ENCODE measurements at regions not wholly inside any gene's neighbourhood (a gene's known extent, or its start where the extent isn't known, plus 50 kb on each side); places are given as distances from the start of the nearest gene placed in this dataset.

DNA sequence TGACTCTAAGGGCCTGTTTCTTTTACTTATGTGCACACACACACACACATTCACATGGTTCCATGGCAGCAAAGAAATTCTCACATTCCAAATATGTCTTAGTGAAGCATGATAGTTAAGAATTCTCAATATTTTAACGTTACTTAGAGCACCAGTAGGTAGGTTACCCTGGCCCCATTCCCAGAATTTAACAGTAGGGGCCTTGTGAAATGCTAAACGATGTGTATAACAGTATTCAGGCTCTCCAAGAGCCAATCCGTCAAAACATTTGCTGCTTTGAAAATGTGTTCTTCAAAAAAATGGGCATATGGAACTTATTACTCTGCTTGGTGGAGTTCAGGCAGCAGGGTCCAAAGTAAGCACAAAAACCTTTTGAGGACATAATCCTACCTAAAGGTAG, 93.7 kb upstream of the DAB2 start:
- DNase-seq (ENCODE audit: low read depth in 3 of 3): no peak

DNA sequence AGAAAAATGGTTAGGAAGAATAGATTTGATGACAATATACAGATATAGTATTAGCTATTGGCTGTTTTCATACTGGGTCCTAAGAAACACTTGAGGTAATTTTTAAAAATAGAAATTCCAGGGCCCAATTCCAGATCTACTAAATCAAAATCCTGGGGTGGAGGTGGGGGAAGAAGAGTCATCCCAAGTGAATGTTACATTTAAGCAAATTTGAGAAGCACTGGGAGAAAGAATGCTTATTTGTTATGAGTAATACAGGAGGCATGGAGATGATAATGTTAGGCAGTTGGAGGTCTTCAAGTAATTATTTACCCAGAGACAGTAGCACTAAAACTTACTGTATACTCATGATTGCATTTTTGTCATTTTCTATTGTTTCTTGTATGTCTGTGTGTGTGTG, 93.0 kb upstream of the DAB2 start:
- DNase-seq (ENCODE audit: low read depth in 3 of 3): no peak

DNA sequence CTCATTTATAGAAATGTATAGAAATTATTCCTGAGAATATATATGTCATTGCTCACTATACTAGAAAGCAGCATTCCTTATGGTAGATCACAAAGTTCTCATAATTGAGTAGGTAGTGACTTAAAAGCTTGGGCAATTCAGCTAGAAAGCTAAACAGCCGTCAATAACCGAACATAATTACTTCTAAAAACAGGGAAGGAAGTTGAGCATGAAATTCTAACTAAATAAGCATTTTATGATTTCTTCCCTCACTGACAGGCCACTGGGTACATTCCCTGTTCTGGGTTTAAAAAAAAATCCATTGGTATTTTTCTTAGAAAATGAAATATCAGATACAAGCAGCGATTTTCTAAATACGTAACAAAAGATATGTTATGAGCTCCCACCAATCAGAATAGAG, 91.1 kb upstream of the DAB2 start:
- no peak for DNase-seq (ENCODE audit: low read depth in 3 of 3)

DNA sequence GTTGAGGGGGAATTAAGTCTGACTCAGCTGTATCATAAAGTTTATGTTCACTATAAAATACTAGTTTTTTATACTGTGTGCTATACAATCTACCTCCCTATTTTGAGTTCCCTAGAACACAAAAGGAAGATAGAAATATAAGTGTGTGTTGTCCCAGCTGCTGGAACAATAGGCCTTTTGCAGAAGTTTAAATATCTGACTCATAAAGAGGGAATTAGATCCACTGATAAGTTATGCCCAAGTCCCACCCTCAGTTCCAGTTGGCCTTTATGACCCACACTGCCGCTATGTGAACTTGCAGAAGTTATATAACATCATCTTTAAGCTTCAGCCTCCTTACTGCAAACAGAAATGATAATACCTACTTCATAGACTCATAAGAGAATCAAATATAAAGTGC, 88.5 kb upstream of the DAB2 start:
- no peak for DNase-seq (ENCODE audit: low read depth in 3 of 3)

DNA sequence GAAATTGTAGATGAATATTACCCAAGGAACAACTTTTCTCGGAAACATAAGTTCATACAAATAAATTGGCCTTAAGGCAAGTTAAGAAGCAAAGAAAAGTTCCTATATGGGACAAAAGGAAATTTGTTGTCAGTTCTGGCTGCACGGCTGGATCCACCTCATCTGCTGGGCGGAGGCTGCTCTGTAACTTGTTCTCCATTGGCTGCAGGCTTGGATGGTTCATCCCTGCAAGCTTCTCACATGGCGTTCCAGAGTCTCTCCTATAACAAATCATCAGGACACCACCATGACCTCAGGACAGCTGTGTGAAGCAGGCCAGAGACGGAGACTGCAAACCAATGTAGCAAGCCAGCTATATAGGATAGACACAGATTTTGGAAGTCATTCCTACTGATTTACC, 81.4 kb upstream of the DAB2 start:
- no peak for DNase-seq (ENCODE audit: low read depth in 3 of 3)

DNA sequence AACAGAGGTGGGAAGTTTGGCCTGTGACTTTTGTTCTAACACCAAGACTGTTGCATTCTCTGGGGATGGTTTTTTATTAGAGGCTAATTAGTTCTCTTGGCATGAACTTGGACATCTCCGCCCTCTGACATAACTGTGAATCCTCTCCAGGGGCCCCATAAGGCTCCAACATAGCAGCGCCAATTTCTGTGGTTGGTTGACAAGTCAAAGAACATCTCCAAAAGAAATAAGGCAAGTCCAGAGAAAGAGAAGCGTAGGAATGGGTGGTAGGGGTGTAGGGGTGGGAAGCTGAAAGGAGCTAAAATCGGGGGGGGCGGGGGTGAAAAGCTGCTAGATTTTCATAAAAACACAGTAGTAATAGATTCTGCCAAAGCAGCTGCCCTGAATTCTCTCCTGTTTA, 81.0 kb upstream of the DAB2 start:
- no peak for DNase-seq (ENCODE audit: low read depth in 3 of 3)

DNA sequence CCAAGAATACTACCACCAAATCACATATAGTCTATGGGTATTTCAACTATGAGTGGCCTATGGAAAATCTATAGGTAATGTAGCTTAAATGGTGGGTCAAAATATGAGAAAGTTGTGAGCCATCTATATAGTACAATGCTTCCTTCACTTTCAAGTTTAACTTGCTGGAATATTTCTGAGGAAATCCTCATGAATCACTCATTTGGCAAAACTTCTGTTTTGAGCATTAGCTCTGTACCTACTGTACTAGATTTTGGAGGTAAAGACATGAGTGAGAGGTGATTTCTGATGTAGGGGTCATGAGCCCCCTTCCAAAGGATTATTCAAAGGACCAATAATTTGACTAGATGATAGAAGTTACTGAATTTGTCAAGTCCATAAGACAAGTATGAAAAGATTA, 80.6 kb upstream of the DAB2 start:
- DNase-seq (ENCODE audit: low read depth in 3 of 3): no peak

DNA sequence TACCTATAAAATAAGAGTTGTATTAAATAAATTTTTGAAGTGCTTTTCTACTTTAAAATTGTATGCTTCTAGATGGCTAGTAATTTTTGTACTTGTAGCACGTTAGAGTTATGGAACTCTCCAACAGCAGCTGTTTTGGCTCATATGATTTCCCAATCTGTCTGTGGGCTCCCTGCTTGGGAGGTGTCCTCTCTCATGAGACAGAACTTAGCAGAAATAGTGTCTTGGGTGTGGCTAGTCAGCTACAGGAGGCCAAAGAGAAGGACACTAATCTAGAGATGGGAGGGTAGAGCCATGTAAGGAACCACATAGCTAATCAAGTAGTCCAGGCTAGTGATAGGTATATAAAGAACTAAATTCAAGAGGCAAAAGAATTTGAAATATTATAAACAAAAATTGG, 78.4 kb upstream of the DAB2 start:
- no peak for DNase-seq (ENCODE audit: low read depth in 3 of 3)

DNA sequence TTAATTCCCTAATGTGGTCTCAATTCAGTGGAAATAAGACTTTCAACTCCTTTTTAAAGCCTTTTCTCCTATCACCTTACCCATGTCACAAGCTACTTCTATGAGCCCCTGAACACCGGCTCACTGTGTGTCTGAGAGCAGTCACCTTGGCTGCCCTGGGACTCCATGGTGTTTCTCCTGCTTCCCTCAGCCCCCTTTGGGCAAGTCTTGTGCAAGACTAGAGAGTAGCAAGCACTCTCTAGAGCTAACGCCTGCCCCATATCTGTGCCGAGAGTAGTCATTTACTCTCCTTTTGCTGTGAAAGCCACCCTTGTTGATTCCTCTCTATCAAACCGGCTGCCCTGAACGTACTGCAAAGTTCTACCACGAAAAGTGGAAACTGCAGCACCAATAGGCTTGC, 77.9 kb upstream of the DAB2 start:
- no peak for DNase-seq (ENCODE audit: low read depth in 3 of 3)

DNA sequence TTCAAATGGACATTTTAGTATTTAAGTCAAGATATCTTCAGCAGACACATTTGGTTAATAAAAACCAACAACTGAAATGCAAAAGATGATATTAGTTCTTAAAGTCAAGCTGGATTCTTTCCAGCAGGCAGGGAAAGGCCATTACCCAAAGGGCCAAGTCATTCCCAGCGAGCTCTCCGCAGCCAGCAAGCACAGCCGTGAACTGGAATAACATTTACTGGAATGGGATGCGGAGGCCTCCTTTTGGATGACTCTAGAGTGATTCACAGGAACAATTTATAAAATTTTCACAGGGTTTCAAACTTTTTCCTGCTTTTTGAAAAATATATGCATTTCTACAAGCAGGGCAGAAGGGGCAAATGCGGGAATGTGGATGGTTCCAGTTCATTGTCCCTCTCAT, 76.6 kb upstream of the DAB2 start:
- no peak for DNase-seq (ENCODE audit: low read depth in 3 of 3)

DNA sequence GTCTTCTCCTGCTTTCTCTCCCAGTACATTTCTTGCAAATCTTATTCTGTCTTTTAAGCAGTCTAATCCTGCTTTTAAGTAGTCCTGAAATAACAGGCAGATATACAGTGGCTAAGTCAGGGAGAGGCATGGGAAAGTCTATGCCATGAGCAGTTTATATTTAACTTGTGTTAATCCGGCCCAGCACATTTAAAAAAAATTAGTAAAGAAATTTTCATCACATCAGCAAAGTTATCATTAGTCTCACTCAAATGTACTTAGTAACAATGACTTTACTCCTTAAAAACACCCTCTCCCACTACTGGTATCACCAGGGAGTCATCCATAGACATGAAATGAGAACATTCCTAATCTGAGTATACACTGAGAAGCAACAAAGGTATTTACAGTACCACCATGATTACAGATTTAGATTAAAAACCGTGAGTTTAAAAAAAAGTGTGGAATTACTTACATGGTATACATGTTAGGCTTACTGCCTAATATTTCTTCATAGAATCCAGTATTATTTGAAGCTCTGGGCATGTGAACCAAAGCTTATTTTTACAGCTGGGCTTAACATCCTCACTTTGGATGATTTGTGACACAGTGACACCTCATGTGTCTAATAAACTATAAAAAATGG, 75.9 kb upstream of the DAB2 start:
- no peak for DNase-seq (ENCODE audit: low read depth in 3 of 3)

DNA sequence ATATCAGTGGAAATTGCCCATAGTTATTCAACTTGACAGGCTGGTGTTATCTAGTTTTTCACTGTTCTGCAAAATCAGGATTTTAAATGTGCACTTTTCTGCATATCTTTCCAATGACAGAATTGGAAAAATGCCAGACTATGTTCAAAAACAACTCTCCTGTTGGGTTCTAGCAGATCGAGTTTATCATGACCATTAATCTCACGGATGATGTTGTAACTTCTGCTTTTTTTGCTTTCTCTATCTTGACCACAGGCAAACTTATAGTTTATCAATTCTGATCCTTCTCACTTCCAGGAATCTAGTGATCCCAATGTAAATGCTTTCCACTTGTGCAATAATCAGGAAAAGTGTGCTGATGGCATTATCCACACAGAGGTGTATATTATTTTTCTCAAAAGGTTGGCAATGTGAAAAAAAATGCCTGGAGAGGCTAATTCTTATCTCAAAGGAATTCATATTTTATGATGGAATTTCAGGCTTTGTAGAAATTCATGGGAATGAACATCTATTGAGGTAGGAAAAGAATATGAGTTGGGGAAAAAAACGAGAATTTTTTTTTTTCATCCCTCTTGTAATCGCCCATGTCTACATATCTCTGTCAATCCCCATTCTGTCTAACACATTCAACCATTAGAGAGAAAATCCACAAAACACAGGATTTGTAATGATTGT, 73.6 kb upstream of the DAB2 start:
- no peak for DNase-seq (ENCODE audit: low read depth in 3 of 3)

DNA sequence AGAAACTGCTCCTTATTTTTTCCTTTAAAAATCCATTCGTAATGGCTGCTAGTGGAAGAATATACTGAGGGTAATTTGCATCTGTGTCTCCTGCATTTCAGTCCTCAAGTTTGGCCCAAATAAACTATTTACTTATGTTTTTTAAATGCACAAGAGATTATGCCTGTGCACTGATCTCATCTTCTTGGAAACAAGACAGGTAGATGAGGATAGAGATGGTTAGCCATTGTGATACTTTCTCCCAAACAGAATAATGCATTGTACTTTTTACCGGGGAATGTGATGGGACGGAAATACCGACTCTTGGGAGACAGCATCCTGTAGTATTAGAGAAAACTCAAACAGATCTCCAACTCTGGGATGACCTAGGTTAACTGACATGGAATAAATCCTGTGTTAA, 72.5 kb upstream of the DAB2 start:
- DNase-seq (ENCODE audit: low read depth in 3 of 3): no peak

DNA sequence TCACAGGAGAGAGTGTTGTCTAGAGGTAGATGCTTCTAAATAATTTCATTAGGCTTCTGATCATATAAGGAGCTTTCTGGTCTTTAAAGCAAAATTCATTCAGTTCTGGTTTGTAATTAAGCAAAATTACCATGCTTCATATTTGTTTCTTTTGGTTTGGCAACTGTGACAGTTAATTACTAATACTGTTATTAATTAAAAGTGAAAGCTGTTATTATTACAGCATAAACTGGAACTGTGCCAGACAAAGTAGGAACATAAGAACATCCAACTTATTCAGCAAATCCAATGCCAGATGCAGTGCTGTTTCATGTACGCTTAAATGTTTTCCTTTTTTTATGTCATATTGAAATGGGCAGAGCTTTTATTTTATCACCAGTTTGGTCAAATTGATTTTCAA, 70.4 kb upstream of the DAB2 start:
- DNase-seq (ENCODE audit: low read depth in 3 of 3): no peak

DNA sequence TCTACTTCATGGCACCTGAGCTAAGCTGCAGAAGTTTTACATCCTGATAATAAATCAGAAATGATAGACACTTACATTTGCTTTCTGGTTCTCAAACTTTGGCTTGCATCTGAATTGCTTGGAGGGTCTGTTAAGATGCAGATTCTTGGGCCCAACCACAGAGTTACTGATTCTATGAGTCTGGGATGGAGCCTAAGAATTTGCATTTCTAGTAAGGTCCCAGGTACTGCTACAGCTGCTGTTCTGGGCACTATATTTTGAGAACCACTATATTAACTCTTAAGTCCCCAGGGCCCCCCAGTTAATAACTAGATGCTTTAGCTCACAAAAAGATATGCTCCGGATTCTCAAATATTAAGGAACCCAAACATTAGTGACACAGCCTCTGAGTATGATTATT, 69.8 kb upstream of the DAB2 start:
- no peak for DNase-seq (ENCODE audit: low read depth in 3 of 3)

DNA sequence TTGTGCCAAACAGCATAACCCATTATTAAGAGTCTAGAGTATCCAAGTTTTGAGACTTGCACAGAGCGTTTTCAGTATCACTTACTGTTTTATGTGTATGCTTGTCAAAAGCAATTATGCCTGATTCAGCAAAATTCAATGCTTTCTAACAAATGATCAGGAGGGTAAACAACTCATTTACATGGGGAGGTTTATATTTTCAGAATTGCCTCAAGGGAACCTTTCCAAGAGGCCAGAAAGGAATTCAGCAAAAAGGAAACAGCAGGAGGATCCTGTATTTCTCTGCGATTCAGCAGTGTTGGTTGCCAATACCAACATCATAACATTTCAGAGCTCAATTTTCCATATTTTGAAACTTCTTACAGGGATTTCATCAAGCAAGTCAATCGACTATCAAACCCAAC, 69.3 kb upstream of the DAB2 start:
- no peak for DNase-seq (ENCODE audit: low read depth in 3 of 3)

DNA sequence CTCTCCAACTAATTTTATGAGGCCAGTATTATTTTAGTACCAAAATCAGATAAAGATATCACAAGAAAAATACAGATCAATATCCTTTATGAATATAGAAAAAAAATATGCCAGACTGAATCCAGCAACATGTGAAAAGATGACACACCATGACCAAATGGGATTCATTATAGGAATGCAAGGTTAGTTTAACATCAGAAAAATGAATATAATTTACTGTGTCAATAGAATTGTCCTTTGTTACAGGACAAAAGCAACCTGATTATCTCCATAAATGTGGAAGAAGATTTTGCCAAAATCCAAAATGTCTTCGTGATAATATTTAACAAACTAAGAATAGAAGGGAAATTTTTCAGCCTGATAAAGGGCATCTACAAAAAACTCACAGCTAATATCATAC, 66.4 kb upstream of the DAB2 start:
- no peak for DNase-seq (ENCODE audit: low read depth in 3 of 3)

DNA sequence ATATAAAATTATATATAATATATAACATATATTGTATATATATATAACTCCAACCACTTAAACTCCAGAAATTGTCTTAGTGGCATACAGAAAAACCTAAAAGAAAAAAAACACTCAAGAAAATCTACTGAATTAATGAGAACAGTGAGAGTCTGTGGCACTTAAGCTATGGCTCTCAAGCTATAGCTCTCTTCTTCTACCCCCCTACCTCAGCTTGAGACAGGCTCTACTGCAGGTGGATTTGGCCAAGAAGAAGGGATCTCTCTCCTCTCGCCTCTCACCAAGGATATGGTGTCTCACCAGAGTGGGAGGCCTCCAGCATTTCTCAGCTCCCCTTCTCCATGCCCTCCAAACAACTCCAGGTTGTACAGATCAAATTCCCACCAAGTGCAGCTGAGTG, 64.5 kb upstream of the DAB2 start:
- DNase-seq (ENCODE audit: low read depth in 3 of 3): no peak

DNA sequence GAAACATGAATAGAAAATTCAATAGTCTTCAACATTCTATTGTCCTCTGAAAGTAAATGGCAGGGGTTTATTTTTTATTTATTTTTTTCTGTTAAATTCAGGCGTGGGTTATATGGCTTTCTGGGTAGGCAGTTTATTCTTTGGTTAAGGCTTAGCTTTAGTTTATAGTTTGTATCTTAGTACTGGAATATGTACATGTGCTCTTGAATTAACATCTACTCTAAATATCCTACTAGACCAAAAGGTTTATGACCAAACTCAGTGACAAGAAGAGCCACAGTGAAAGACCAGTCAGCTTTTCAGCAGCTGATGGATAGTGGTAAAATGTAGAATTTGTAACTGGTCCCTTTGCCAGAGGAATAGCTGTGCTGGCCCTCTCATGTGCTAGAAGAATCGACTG, 62.0 kb upstream of the DAB2 start:
- DNase-seq (ENCODE audit: low read depth in 3 of 3): no peak

DNA sequence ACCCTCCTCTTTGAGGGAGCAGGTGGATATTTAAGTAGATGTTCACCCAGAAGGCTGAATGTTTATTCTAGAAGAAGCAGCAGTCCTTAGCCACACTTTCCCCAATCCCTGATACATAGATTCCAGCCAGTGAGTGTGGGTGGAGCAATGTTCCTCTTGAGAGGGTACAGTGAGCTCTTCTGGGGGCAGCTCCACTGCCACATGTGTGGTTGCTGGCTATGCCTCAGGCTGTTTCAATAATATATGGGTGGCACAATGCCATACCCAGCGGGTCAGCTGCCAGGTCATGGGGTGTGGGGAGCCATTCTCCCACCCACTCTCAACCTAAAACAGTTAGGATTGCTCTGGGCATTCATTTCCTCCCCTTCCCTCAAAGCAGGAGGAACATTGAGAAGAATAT, 61.6 kb upstream of the DAB2 start:
- no peak for DNase-seq (ENCODE audit: low read depth in 3 of 3)

DNA sequence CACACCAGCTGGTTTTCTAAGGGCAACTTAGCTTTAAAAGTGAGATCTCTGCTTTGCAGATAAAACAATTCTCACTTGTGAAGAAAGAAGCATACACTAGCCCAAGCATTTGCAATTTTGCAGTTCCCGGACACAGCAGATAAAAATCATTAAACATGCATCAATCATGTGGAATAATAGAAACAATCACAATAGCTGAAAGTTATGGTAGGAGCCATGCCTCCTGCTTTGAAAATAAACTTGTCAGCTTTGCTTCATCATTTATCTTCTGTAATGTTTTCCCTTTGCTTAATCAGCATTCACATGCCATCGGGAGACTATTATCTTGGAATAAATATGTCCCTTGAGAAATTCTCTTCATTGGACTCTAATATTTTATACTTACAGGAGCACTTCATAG, 60.3 kb upstream of the DAB2 start:
- DNase-seq (ENCODE audit: low read depth in 3 of 3): no peak

DNA sequence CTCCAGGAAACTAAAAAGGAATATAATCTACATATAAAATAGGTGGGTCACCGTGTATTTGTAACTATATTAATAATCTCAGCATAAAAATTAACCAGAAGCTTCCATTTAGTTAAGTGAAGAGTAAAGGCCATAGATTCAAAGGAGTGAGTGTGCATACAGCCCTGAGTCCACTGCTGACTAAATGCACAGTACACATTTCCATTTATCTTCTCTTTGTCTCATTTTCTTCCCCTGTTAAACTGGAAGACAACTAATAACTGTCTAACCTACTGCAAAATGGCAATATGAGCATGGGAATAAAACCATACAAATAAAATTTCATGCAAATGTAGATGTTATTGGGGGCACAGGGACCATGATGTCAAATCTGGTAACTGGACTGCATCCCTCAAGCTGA, 59.9 kb upstream of the DAB2 start:
- DNase-seq (ENCODE audit: low read depth in 3 of 3): no peak

DNA sequence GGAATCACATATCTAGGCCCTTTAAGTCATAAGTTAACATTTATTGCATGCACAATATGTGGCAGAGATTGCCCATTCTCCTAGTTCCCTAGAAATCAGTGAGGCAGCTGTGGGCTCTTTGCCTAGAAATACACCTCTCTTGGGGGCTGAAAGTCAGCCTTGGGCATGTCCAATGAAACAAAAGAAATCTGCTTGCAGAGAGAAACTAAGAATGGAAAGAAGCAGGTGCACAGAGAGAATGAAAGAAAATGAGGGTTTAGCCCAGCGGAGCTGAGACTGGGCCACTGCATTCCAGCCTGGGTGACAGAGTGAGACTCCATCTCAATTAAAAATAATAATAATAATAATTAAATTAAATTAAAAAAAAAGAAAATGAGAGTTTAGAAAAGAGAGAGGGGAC, 57.3 kb upstream of the DAB2 start:
- no peak for DNase-seq (ENCODE audit: low read depth in 3 of 3)

DNA sequence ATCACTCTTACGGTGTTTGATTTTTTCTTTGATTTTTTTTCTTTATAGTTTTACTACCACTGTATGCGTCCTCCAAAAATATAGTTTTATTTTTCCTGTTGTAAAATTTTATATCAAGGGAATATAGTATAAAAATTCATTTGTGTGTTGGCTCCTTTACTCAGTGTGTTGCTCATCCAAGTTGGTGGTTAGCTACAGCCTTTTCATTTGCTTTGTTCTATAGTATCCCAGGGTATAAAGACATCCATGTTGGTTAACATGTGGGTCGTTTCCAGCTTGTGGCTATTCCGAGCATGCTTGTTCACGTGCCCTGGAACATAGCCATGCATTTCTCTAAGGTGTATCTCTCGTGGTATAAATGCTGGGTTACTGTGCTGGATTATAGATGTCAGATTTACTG, 54.8 kb upstream of the DAB2 start:
- DNase-seq (ENCODE audit: low read depth in 3 of 3): no peak

Measured in stimulated activated CD4-positive, alpha-beta T cell treated with anti-CD3 and anti-CD28 coated beads, TNF-alpha, amount 100 ng/mL, for 24 hours (primary cell).